Breast epithelium (tissue), 3 donors: ENCODE measurements at regions not wholly inside any gene's neighbourhood (a gene's known extent, or its start where the extent isn't known, plus 50 kb on each side); places are given as distances from the start of the nearest gene placed in this dataset.

Source experiments
- CTCF ChIP-seq, 3 donors: fragments of 450-650 bp; IDR thresholded peaks; one replicate each; pipeline ENCODE4 v1.5.1; 2016 to 2017; ENCODE audit warnings: antibody characterized with exemption in 3 of 3, mild to moderate bottlenecking in 3 of 3, moderate library complexity in 3 of 3
- POLR2A ChIP-seq: fragments of 450-650 bp; IDR thresholded peaks from one replicate; pipeline ENCODE4 v1.6.1; 2016; ENCODE audit warnings: antibody characterized with exemption, mild to moderate bottlenecking, moderate library complexity

- TF ChIP-seq CTCF (IDR thresholded peaks at IDR 0.05) (no peak), POLR2A (no peak)
Measured at GRCh38 chr6:106767271-106767670, 137.9 kb downstream of the QRSL1 start.
